GM12872 (cell line): ENCODE measurements at regions not wholly inside any gene's neighbourhood (a gene's known extent, or its start where the extent isn't known, plus 50 kb on each side); places are given as distances from the start of the nearest gene placed in this dataset.
A peak's percentile ranks its signal among the peaks of the same experiment; 100 is the strongest.

Experiments
- TF ChIP-seq, protein P1 (sequence below): IDR thresholded peaks from 3 replicates; pipeline ENCODE4 v1.5.1; 2011; ENCODE audit warnings: low read depth, mild to moderate bottlenecking, low read length, moderate library complexity; ENCODE audit not compliant: insufficient read depth

GRCh38 chr2:16784652-16785051, 119.0 kb upstream of the CYRIA start:
- TF ChIP-seq, protein P1, sequence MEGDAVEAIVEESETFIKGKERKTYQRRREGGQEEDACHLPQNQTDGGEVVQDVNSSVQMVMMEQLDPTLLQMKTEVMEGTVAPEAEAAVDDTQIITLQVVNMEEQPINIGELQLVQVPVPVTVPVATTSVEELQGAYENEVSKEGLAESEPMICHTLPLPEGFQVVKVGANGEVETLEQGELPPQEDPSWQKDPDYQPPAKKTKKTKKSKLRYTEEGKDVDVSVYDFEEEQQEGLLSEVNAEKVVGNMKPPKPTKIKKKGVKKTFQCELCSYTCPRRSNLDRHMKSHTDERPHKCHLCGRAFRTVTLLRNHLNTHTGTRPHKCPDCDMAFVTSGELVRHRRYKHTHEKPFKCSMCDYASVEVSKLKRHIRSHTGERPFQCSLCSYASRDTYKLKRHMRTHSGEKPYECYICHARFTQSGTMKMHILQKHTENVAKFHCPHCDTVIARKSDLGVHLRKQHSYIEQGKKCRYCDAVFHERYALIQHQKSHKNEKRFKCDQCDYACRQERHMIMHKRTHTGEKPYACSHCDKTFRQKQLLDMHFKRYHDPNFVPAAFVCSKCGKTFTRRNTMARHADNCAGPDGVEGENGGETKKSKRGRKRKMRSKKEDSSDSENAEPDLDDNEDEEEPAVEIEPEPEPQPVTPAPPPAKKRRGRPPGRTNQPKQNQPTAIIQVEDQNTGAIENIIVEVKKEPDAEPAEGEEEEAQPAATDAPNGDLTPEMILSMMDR = no peak

- TF ChIP-seq, protein P1 = no peak
These were observed 111.7 kb upstream of the CYRIA start for GRCh38 chr2:16777123-16777870.

- TF ChIP-seq, protein P1 = no peak
These were observed 110.2 kb upstream of the CYRIA start for GRCh38 chr2:16775899-16776231.

DNA sequence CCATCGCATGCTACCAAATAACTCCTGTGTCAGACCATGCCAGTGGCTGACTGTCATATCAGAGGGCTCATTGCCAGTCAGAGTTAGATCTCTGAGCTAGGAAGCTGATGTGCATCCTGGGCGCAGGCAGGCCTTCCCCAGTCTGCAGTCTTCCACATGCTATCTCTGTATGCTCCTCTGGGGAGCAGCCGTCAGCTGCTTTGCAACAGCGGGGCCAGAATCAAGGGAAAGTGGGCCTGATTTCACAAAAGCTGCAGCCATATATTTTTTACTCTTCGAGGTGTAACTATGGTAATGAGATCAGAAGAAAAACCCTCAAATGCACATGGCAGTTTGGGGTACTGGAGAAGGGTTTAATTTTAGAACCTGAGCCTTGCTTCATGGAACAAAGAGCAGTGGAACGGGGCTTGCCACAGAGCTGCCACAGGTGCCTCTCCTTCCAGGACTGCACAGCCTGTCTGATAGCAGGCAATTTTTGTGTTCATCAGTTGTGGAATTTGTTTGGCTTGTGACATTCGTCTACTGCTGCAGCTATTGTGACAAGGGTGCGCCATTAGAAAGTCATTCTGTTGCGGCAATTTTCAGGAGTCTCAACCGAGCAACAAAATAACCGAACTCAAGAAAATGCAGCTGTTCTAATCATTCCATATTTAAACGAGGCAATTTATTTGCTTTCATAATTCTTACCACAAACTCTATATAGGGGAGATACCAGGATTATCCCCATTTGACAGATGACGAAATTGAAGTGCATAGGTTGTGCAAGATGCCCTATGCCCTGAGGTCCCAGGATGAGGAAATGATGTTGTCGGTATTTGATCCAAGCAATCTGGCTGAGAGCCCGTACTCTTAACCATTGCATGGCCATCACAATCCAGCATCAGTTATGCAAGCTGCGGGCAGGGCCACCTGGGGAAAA, 109.6 kb upstream of the CYRIA start:
- TF ChIP-seq, protein P1 = no peak

DNA sequence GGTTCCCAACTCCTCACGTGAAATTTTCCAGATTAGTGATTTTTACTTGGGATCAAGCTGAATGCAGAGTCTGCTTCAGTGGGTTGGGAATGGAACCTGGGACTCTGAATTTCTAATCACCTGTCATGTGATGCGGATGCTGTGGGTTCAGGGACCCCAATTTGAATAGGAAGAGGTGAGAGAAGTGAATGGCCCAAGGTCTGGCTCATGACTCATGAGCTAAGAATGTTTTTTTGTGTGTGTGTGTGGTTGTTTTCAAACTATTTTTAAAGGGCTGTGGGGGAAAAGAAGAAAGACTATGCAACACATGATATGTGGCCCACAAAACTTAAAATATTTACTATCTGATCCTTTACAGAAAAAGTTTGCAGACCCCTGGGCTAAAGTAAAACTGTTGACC, 108.5 kb upstream of the CYRIA start:
- TF ChIP-seq, protein P1 = no peak

DNA sequence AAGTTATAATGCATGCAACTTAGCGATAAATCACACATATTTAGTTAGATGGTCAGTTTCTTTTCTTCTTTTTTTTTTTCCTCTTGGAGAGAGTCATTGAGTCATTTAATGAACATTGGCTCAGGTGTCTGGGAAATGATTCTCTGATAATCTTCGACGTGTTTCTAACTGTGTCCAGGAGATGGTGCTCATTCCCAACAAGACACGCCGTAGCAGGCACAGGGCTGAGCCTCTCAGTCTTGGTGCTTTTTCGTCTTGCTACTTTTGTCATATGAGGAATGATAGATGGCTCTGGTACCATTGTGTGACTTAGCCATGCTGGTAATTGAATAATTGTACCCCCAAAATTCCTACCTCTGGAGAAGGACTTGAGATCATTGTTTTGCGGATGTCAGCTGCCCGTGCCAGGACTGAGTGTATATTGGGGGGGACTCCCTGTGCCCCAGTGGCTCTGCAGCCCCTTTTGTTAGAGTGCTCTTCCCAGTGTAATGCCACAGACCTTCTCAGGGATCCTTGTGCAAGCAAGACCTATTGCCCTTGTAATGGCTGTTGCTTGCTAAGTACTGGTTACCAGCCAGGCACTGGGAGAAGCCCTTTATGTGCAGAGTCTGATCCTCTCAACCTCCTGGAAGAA, 107.6 kb upstream of the CYRIA start:
- TF ChIP-seq, protein P1 = peak; percentile 52

DNA sequence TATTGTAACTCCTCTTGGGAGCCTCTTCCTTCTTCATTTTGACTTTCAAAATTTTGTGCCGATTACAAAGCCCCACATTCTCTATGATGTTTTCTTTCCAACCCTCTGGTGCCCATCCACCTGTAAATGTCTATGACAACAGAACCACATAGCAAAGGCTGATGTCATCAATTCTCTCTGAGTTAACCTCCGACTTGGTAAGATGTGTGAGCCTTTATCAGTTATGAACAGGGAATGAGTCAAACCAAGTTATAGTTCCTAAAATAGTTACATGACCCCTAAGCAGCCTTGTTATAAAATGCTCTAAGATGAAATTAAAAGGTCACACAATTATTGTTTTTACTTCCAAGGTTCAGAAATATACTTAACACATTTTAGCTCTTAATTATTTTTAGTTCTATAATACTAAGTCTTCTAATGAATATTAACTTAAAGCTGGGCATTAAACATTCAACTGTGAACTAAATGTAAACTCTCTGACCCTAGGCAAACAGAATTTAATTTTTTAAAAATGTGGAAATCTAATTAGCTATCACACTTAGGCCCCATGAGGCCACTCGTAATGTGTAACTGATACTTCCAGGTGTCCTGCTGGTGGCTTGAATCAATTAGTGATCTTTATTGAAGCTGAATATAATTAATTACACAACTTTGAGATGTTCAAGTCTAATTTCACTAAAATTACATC, 102.3 kb upstream of the CYRIA start:
- TF ChIP-seq, protein P1 = no peak
